AG09309 (cell line): ENCODE measurements at regions not wholly inside any gene's neighbourhood (a gene's known extent, or its start where the extent isn't known, plus 50 kb on each side); places are given as distances from the start of the nearest gene placed in this dataset.

Experiments
- DNase-seq: peaks from one replicate; pipeline ENCODE4 v3.0.0-alpha.2; 2010; ENCODE audit warnings: low read depth
- H3K4me3 ChIP-seq: 2 replicates; pipeline ENCODE4 v1.5.1; 2011; ENCODE audit warnings: mild to moderate bottlenecking, low read depth, low read length, moderate library complexity; ENCODE audit not compliant: control insufficient read depth
- TF ChIP-seq, protein P1 (sequence below): IDR thresholded peaks from 2 replicates; pipeline ENCODE4 v1.5.1; 2011; ENCODE audit warnings: mild to moderate bottlenecking, low read depth, low read length, inconsistent platforms; ENCODE audit not compliant: insufficient read depth, control insufficient read depth; ENCODE audit errors: missing control alignments

DNA sequence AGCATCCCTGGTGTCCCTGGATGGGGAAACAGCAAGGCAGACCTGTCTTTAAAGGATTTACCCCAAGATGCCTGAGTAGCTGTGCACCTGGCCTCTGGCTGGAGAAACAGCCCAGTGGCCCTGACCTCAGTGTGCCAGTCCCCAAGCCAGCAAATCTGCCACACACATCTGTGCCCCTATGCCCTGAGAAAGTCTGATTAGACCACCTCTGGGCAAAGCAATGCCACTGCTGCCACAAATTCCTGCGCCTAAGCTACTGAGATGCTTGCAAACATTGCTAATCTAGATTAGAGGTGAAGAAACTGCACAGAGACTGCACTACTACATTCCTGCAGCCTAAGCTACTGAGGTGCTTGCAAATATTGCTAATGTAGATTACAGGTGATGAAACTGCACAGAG, 269.6 kb downstream of the CEMIP2 start:
- TF ChIP-seq, protein P1, sequence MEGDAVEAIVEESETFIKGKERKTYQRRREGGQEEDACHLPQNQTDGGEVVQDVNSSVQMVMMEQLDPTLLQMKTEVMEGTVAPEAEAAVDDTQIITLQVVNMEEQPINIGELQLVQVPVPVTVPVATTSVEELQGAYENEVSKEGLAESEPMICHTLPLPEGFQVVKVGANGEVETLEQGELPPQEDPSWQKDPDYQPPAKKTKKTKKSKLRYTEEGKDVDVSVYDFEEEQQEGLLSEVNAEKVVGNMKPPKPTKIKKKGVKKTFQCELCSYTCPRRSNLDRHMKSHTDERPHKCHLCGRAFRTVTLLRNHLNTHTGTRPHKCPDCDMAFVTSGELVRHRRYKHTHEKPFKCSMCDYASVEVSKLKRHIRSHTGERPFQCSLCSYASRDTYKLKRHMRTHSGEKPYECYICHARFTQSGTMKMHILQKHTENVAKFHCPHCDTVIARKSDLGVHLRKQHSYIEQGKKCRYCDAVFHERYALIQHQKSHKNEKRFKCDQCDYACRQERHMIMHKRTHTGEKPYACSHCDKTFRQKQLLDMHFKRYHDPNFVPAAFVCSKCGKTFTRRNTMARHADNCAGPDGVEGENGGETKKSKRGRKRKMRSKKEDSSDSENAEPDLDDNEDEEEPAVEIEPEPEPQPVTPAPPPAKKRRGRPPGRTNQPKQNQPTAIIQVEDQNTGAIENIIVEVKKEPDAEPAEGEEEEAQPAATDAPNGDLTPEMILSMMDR = no peak
- H3K4me3 ChIP-seq = no peak overlapping the region
- DNase-seq = no peak

DNA sequence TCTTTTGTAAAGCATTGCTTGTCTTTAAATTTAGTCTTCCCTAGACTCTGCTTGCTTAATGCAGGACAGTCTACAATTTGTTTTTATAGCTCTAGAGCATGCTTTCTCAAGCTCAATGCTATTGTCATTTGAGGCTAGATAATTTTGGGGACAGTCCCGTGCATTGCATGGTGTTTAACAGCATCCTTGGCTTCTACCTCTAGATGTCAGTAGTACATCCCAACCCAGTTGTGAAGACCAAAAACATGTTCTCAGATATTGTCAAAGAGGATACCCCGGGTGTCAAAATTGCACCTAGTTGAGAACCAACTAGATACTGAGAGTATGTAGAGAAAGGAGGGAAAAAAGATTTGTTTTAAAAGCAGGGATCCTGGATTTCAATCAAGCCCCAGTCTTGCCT, 277.5 kb downstream of the CEMIP2 start:
- TF ChIP-seq, protein P1 = peak; percentile 32
- DNase-seq = no peak
- H3K4me3 ChIP-seq = no peak overlapping the region

GRCh38 chr9:71487061-71487460, 281.3 kb downstream of the CEMIP2 start:
- TF ChIP-seq, protein P1 = no peak
- no peak overlapping the region for H3K4me3 ChIP-seq
- DNase-seq = peak; percentile 20

GRCh38 chr9:71485326-71485725, 283.0 kb downstream of the CEMIP2 start:
- no peak overlapping the region for H3K4me3 ChIP-seq
- DNase-seq = no peak
- TF ChIP-seq, protein P1 = no peak

GRCh38 chr9:71483436-71483835, 284.9 kb downstream of the CEMIP2 start:
- TF ChIP-seq, protein P1 = no peak
- H3K4me3 ChIP-seq = no peak overlapping the region
- no peak for DNase-seq

DNA sequence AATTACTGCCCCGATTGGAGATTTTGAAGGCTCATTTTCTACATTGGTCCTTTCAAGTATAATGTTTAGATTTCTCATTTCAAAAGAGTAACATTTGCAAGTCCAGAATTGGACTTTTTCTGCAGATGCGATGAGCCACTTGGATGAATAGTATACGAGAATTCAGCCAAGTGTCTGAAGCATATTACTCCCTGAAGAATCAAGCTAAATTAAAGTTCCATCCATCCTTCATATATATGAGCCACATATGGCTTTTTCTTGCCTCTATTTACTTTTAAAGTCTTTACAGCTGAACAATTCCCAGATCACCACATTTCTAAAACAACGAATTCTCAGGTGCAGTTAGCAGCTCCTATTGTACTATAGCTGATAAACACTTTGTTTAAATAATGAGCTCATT, 288.7 kb downstream of the CEMIP2 start:
- TF ChIP-seq, protein P1 = no peak
- H3K4me3 ChIP-seq = no peak overlapping the region
- no peak for DNase-seq

DNA sequence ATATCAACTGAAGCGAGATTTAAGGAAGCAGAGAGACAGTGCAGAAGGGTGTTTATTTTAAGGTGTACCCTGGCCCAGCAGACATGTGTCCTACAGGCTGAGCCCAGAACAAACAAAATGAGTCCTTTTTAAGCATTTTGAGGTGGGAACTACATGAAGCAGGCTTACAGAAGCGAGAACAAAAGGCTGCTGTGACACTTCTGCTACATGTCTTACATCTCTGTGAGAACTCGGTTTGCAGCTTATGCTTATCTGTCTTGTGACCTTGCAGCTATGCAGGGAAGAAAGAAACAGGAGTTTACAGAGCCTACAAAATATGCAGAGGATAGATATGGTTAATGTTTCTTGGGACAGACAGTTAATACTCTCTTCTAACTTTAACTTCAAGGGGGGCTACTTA, 295.9 kb downstream of the CEMIP2 start:
- no peak overlapping the region for H3K4me3 ChIP-seq
- no peak for DNase-seq

More for the DNA sequence above, 295.9 kb downstream of the CEMIP2 start:
- TF ChIP-seq, protein P1 = no peak
